ENCODE measurements at regions not wholly inside any gene's neighbourhood (a gene's known extent, or its start where the extent isn't known, plus 50 kb on each side); places are given as distances from the start of the nearest gene placed in this dataset.

DNA sequence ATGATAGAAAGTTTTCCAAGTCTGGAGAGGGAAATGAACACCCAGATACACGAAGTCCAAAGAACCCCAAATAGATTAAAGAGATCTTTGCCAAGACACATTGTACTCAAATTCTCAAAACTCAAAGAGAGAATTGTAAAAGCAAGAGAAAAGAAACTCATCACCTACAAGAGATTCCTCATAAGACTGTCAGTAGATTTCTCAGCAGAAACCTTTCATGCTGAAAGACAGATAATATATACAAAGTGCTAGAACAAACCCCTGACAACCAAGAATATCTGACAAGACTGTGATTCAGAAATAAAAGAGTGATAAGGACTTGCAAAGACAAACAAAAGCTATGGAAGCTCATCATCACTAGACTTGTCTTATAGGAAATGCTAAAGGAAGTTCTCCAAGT lies 326.7 kb upstream of the ZNF608 start:
- no peaks in the 10 kb centered on the region for H4K20me1 ChIP-seq (ENCODE audit: insufficient read depth, low read length)
- 0% methylated on average over 1 of the region's 1 CpG for WGBS (ENCODE audit: low lambda C conversion rate)
- H3K9me3 ChIP-seq (ENCODE audit: low read length) = peaks cover 18% of the 10 kb centered on the region; the same call in 1 of the 2 replicates
- H3K36me3 ChIP-seq (replicated peaks in 1 of 2; ENCODE audit: control insufficient read depth in 1 of 2, insufficient read depth in 2 of 2, low read length in 2 of 2) = no peaks in the 10 kb centered on the region
- BruUV-seq (replicated peaks) = no TSS peak
- H3K79me2 ChIP-seq (ENCODE audit: insufficient read depth, low read length) = no peaks in the 10 kb centered on the region
- in situ Hi-C loops (cut with HindIII; ENCODE audit: extremely low pct_ligation_motif_present, low pct_unique_long_range_greater_than_20kb) (no loop called here), intact Hi-C loops (cut with micrococcal nuclease; ENCODE audit: unreplicated experiment) (no loop called here)
- H3K27me3 ChIP-seq (ENCODE audit: control insufficient read depth in 1 of 2, insufficient read depth in 2 of 2, low read length in 2 of 2) = no peaks in the 10 kb centered on the region; a peak in 1 of 5 replicates
- ATAC-seq (no peak), FAIRE-seq (no peak), DNase-seq (ENCODE audit: low spot score) (no peak)
- H3K4me3 ChIP-seq (replicated peaks in 1 of 3; ENCODE audit: insufficient read depth in 1 of 3, low read depth in 2 of 3, low read length in 3 of 3) = no peak overlapping the region
- POLR2A ChIA-PET = no interaction called here
- H3K4me2 ChIP-seq (ENCODE audit: low read depth, low read length) = no peak overlapping the region
- H2AFZ ChIP-seq (ENCODE audit: low read length) = no peak overlapping the region
- H3K9ac ChIP-seq (ENCODE audit: insufficient read depth, low read depth, low read length) = no peak overlapping the region
- TF ChIP-seq MXD4 (CRISPR knock-in tag; IDR thresholded peaks at IDR 0.05) = no peak
- no peak for TF ChIP-seq SIN3A (IDR thresholded peaks at IDR 0.05; ENCODE audit: borderline replicate concordance, low read depth, low read length)
- TF ChIP-seq ETV6 (CRISPR knock-in tag; conservative IDR thresholded peaks at IDR 0.05) = no peak
- TF ChIP-seq ZNF598 (CRISPR knock-in tag; IDR thresholded peaks at IDR 0.05; ENCODE audit: borderline replicate concordance) = no peak
- TF ChIP-seq RELA (CRISPR knock-in tag; IDR thresholded peaks at IDR 0.05) = no peak
- no peak for TF ChIP-seq NCOA2 (CRISPR knock-in tag; IDR thresholded peaks at IDR 0.05)
- TF ChIP-seq JUN (CRISPR knock-in tag; IDR thresholded peaks at IDR 0.05) = no peak
- TF ChIP-seq ZNF251 (CRISPR knock-in tag; IDR thresholded peaks at IDR 0.05) = no peak
- no peak for TF ChIP-seq HNF4G (IDR thresholded peaks at IDR 0.05; ENCODE audit: borderline replicate concordance, low read depth, low read length)
- TF ChIP-seq HNF4G (CRISPR knock-in tag; IDR thresholded peaks at IDR 0.05; ENCODE audit: borderline replicate concordance, low read depth) = no peak
- TF ChIP-seq ZNF605 (CRISPR knock-in tag; IDR thresholded peaks at IDR 0.05) = no peak
- TF ChIP-seq KDM3A (CRISPR knock-in tag; IDR thresholded peaks at IDR 0.05; ENCODE audit: low read depth) = no peak
- TF ChIP-seq, protein P1, sequence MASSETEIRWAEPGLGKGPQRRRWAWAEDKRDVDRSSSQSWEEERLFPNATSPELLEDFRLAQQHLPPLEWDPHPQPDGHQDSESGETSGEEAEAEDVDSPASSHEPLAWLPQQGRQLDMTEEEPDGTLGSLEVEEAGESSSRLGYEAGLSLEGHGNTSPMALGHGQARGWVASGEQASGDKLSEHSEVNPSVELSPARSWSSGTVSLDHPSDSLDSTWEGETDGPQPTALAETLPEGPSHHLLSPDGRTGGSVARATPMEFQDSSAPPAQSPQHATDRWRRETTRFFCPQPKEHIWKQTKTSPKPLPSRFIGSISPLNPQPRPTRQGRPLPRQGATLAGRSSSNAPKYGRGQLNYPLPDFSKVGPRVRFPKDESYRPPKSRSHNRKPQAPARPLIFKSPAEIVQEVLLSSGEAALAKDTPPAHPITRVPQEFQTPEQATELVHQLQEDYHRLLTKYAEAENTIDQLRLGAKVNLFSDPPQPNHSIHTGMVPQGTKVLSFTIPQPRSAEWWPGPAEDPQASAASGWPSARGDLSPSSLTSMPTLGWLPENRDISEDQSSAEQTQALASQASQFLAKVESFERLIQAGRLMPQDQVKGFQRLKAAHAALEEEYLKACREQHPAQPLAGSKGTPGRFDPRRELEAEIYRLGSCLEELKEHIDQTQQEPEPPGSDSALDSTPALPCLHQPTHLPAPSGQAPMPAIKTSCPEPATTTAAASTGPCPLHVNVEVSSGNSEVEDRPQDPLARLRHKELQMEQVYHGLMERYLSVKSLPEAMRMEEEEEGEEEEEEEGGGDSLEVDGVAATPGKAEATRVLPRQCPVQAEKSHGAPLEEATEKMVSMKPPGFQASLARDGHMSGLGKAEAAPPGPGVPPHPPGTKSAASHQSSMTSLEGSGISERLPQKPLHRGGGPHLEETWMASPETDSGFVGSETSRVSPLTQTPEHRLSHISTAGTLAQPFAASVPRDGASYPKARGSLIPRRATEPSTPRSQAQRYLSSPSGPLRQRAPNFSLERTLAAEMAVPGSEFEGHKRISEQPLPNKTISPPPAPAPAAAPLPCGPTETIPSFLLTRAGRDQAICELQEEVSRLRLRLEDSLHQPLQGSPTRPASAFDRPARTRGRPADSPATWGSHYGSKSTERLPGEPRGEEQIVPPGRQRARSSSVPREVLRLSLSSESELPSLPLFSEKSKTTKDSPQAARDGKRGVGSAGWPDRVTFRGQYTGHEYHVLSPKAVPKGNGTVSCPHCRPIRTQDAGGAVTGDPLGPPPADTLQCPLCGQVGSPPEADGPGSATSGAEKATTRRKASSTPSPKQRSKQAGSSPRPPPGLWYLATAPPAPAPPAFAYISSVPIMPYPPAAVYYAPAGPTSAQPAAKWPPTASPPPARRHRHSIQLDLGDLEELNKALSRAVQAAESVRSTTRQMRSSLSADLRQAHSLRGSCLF (CRISPR knock-in tag; IDR thresholded peaks at IDR 0.05; ENCODE audit: borderline replicate concordance) = no peak
- no peak for TF ChIP-seq ZNF24 (IDR thresholded peaks at IDR 0.05)
- no peak for TF ChIP-seq CAMTA2 (CRISPR knock-in tag; IDR thresholded peaks at IDR 0.05; ENCODE audit: borderline replicate concordance)
- TF ChIP-seq NR3C1 (CRISPR knock-in tag; IDR thresholded peaks at IDR 0.05) = no peak
- no peak for TF ChIP-seq HOXD1 (CRISPR knock-in tag; IDR thresholded peaks at IDR 0.05)
- TF ChIP-seq, protein P2, sequence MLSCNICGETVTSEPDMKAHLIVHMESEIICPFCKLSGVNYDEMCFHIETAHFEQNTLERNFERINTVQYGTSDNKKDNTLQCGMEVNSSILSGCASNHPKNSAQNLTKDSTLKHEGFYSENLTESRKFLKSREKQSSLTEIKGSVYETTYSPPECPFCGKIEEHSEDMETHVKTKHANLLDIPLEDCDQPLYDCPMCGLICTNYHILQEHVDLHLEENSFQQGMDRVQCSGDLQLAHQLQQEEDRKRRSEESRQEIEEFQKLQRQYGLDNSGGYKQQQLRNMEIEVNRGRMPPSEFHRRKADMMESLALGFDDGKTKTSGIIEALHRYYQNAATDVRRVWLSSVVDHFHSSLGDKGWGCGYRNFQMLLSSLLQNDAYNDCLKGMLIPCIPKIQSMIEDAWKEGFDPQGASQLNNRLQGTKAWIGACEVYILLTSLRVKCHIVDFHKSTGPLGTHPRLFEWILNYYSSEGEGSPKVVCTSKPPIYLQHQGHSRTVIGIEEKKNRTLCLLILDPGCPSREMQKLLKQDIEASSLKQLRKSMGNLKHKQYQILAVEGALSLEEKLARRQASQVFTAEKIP (CRISPR knock-in tag; IDR thresholded peaks at IDR 0.05; ENCODE audit: borderline replicate concordance) = no peak
- TF ChIP-seq, protein P3, sequence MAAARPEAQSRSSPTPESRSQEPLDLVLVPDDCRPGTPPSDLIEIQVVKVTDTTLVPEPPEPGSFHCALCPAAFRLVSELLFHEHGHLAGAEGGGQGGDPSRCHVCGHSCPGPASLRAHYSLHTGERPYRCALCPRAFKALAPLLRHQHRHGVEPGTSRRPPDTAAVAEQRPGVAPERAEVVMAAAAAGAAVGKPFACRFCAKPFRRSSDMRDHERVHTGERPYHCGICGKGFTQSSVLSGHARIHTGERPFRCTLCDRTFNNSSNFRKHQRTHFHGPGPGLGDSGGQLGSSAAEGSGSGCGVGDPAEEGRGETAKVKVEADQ (CRISPR knock-in tag; IDR thresholded peaks at IDR 0.05; ENCODE audit: borderline replicate concordance) = no peak
- TF ChIP-seq CBX5 (CRISPR knock-in tag; IDR thresholded peaks at IDR 0.05; ENCODE audit: borderline replicate concordance) = no peak
- TF ChIP-seq JARID2 (CRISPR knock-in tag; IDR thresholded peaks at IDR 0.05; ENCODE audit: insufficient replicate concordance) = no peak
- H3K27ac ChIP-seq (ENCODE audit: extremely low read length, insufficient read depth, low read length) = no peak overlapping the region
- no peaks in the 10 kb centered on the region for H3K4me1 ChIP-seq (ENCODE audit: insufficient read depth, low read length)
- CTCF ChIA-PET (ENCODE audit: low intra/inter-chr PET ratio, low total read pairs) = no interaction called here

Data from HepG2 (cell line).